ENCODE measurements at regions not wholly inside any gene's neighbourhood (a gene's known extent, or its start where the extent isn't known, plus 50 kb on each side); places are given as distances from the start of the nearest gene placed in this dataset.
A peak's percentile ranks its signal among the peaks of the same experiment; 100 is the strongest.

DNA sequence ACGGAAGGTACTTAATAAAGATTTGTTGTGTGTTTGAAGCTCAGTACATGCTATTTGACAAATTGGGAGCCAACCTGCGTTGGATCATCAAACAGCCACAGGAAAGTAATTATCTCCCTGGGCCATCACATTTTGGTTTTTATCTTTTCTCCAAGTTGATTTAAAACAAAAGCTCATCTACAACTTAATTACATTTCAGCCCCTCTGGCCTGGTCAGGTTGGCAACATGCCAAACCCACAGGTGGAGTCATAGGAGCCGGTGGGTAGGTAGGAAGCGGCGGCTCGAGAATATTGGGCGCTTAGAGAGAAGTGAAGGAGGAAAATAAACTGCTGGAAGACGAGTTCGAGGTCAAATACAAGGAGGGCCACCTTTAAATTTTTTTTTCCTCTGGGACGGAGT, 64.9 kb upstream of the FANCC start:
- DNase-seq (ENCODE audit: extremely low spot score, unreplicated experiment): no peak
- Mint-ChIP-seq H3K36me3 (ENCODE audit: unreplicated experiment) (no peaks in the 10 kb centered on the region), H3K27me3 (ENCODE audit: unreplicated experiment) (peaks cover 10% of the 10 kb centered on the region), H3K27ac (ENCODE audit: unreplicated experiment) (no peak overlapping the region), H3K9me3 (ENCODE audit: unreplicated experiment) (peaks cover 5% of the 10 kb centered on the region), H3K4me1 (ENCODE audit: unreplicated experiment) (peaks cover 20% of the 10 kb centered on the region), H3K4me3 (ENCODE audit: unreplicated experiment) (no peak overlapping the region)
- TF ChIP-seq, protein P1, sequence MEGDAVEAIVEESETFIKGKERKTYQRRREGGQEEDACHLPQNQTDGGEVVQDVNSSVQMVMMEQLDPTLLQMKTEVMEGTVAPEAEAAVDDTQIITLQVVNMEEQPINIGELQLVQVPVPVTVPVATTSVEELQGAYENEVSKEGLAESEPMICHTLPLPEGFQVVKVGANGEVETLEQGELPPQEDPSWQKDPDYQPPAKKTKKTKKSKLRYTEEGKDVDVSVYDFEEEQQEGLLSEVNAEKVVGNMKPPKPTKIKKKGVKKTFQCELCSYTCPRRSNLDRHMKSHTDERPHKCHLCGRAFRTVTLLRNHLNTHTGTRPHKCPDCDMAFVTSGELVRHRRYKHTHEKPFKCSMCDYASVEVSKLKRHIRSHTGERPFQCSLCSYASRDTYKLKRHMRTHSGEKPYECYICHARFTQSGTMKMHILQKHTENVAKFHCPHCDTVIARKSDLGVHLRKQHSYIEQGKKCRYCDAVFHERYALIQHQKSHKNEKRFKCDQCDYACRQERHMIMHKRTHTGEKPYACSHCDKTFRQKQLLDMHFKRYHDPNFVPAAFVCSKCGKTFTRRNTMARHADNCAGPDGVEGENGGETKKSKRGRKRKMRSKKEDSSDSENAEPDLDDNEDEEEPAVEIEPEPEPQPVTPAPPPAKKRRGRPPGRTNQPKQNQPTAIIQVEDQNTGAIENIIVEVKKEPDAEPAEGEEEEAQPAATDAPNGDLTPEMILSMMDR (IDR thresholded peaks at IDR 0.05): no peak

- Mint-ChIP-seq H3K36me3 (ENCODE audit: unreplicated experiment) (no peaks in the 10 kb centered on the region), H3K27ac (ENCODE audit: unreplicated experiment) (no peak overlapping the region), H3K27me3 (ENCODE audit: unreplicated experiment) (peaks cover 20% of the 10 kb centered on the region), H3K4me3 (ENCODE audit: unreplicated experiment) (no peak overlapping the region), H3K9me3 (ENCODE audit: unreplicated experiment) (peaks cover 5% of the 10 kb centered on the region), H3K4me1 (ENCODE audit: unreplicated experiment) (peaks cover 20% of the 10 kb centered on the region)
- DNase-seq (ENCODE audit: extremely low spot score, unreplicated experiment): no peak
- TF ChIP-seq, protein P1 (IDR thresholded peaks at IDR 0.05): no peak
These were observed 63.7 kb upstream of the FANCC start for GRCh38 chr9:95381221-95381620.

GRCh38 chr9:95379630-95380029, 62.1 kb upstream of the FANCC start:
- peaks cover 20% of the 10 kb centered on the region for H3K27me3 Mint-ChIP-seq (ENCODE audit: unreplicated experiment)
- H3K27ac Mint-ChIP-seq (ENCODE audit: unreplicated experiment): no peak overlapping the region
- no peaks in the 10 kb centered on the region for H3K36me3 Mint-ChIP-seq (ENCODE audit: unreplicated experiment)
- TF ChIP-seq, protein P1 (IDR thresholded peaks at IDR 0.05): no peak
- peaks cover 5% of the 10 kb centered on the region for H3K9me3 Mint-ChIP-seq (ENCODE audit: unreplicated experiment)
- H3K4me1 Mint-ChIP-seq (ENCODE audit: unreplicated experiment): peaks cover 20% of the 10 kb centered on the region
- DNase-seq (ENCODE audit: extremely low spot score, unreplicated experiment): no peak
- H3K4me3 Mint-ChIP-seq (ENCODE audit: unreplicated experiment): no peak overlapping the region

GRCh38 chr9:95373782-95374487, 56.4 kb upstream of the FANCC start:
- TF ChIP-seq, protein P1 (IDR thresholded peaks at IDR 0.05): no peak
- Mint-ChIP-seq H3K4me3 (ENCODE audit: unreplicated experiment) (no peak overlapping the region), H3K9me3 (ENCODE audit: unreplicated experiment) (peaks cover 5% of the 10 kb centered on the region), H3K27ac (ENCODE audit: unreplicated experiment) (no peak overlapping the region), H3K4me1 (ENCODE audit: unreplicated experiment) (peaks cover 16% of the 10 kb centered on the region), H3K27me3 (ENCODE audit: unreplicated experiment) (peaks cover 23% of the 10 kb centered on the region), H3K36me3 (ENCODE audit: unreplicated experiment) (no peaks in the 10 kb centered on the region)
- DNase-seq (ENCODE audit: extremely low spot score, unreplicated experiment): no peak

DNA sequence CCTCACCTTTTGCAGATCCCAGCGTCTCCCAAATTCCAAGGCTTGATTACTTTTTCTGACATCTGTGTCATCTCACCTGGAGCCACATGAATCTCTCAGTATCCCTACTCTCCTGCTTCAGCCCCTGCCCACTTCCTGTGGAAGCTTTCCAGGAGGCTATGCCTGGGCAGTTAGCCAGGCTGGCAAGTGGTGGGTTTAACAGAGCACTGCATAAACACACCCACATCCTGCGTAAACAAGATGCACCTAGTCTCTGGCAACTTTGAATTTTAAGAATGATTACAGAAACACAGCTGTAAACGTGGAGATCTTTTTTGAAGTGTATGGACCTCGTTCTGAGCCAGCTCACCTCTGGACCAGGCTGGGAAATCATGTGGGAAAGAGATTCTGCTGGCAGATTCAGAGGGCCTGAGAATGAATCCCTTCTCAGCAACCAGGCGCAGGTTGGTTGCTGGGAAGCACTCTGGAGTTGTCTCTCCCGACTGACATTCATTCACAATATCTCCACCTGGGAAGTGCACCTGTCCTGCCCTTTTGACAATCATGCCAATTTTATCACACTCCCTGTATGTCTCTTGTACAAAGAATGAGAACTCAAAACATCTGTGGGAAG, 55.7 kb upstream of the FANCC start:
- no peak overlapping the region for H3K4me3 Mint-ChIP-seq (ENCODE audit: unreplicated experiment)
- peaks cover 5% of the 10 kb centered on the region for H3K9me3 Mint-ChIP-seq (ENCODE audit: unreplicated experiment)
- H3K27ac Mint-ChIP-seq (ENCODE audit: unreplicated experiment): no peak overlapping the region
- DNase-seq (ENCODE audit: extremely low spot score, unreplicated experiment): peak; percentile 40
- TF ChIP-seq, protein P1 (IDR thresholded peaks at IDR 0.05): no peak
- H3K4me1 Mint-ChIP-seq (ENCODE audit: unreplicated experiment): peaks cover 16% of the 10 kb centered on the region
- peaks cover 25% of the 10 kb centered on the region for H3K27me3 Mint-ChIP-seq (ENCODE audit: unreplicated experiment)
- no peaks in the 10 kb centered on the region for H3K36me3 Mint-ChIP-seq (ENCODE audit: unreplicated experiment)

All from osteocyte (in vitro differentiated cells).